K562 (cell line): ENCODE measurements at regions not wholly inside any gene's neighbourhood (a gene's known extent, or its start where the extent isn't known, plus 50 kb on each side); places are given as distances from the start of the nearest gene placed in this dataset.

Experiments used
- ATAC-seq: fragments of 200-7000 bp; cut with Tn5 transposase; 3 replicates; pipeline ENCODE4 v1.9.1; 2020; ENCODE audit warnings: moderate library complexity
- BruUV-seq: library from RNA; stranded (reverse); fragments of 400-500 nt; replicated peaks from 2 replicates; lab custom pipeline; 2021; lab: Mats Ljungman, UMichigan
- CTCF ChIA-PET: fragments of 300-600 bp; formaldehyde crosslinking; extraction: SDS; loops from one replicate; lab custom pipeline; 2021; ENCODE audit warnings: low intra/inter-chr PET ratio; lab: Yijun Ruan, JAX
- POLR2A ChIA-PET: fragments of 300-600, 350-650 bp; sonication (Branson Sonifier 250); formaldehyde crosslinking; extraction: SDS; loops from one replicate; lab custom pipeline; 2021; ENCODE audit warnings: antibody characterized with exemption, inconsistent platforms; lab: Yijun Ruan, JAX
- DNase-seq, 4 experiments: peaks; one replicate each; pipeline versions ENCODE4 v3.0.0 to v3.0.0-alpha.2; 2011 to 2018; ENCODE audit warnings: low spot score in 3 of 4, mixed read lengths in 3 of 4; ENCODE audit errors: extremely low read depth in 1 of 4
- FAIRE-seq: peaks from 2 replicates; lab custom pipeline; 2011; peaks lifted over from hg19 to GRCh38; lab: Jason Lieb, UNC
- H2AFZ ChIP-seq: 2 replicates; pipeline ENCODE4 v1.6.0; 2011; ENCODE audit warnings: low read depth, low read length, control low read depth, inconsistent platforms
- H3K27ac ChIP-seq: fragments of 200-600 bp; 3 replicates; pipeline ENCODE4 v1.8.0; 2011; ENCODE audit warnings: low read depth, mild to moderate bottlenecking, control low read depth, inconsistent platforms, low read length, moderate library complexity, mixed read lengths; ENCODE audit errors: extremely low read depth
- H3K27me3 ChIP-seq, 2 experiments: fragments of 300-600 bp in 1 of 2; 2 replicates in 1 of 2; 3 replicates in 1 of 2; pipeline versions ENCODE4 v1.6.0 to v1.8.0; 2011; ENCODE audit warnings: inconsistent platforms in 2 of 2, low read length in 2 of 2, mild to moderate bottlenecking in 1 of 2, mixed read lengths in 1 of 2, moderate library complexity in 1 of 2; ENCODE audit not compliant: control insufficient read depth in 2 of 2, insufficient read depth in 2 of 2
- H3K36me3 ChIP-seq: fragments of 300-600 bp; 3 replicates; pipeline ENCODE4 v1.8.0; 2011; ENCODE audit warnings: mild to moderate bottlenecking, low read length, inconsistent platforms; ENCODE audit not compliant: control insufficient read depth, insufficient read depth
- H3K4me1 ChIP-seq, 2 experiments: fragments of 200-600 bp in 1 of 2; replicated peaks in 1 of 2; 2 replicates in 1 of 2; 3 replicates in 1 of 2; pipeline versions ENCODE4 v1.5.1 to v1.8.0; 2011; ENCODE audit warnings: inconsistent platforms in 2 of 2, low read length in 2 of 2, mild to moderate bottlenecking in 1 of 2, mixed read lengths in 1 of 2, moderate library complexity in 1 of 2; ENCODE audit not compliant: control insufficient read depth in 2 of 2, insufficient read depth in 2 of 2
- H3K4me2 ChIP-seq: 2 replicates; pipeline ENCODE4 v1.6.1; 2011; ENCODE audit warnings: low read length, control low read depth, inconsistent platforms, mixed read lengths; ENCODE audit not compliant: insufficient read depth
- H3K4me3 ChIP-seq: fragments of 200-600 bp; sonication (generic), shearing (Covaris generic); 2 replicates; pipeline ENCODE4 v1.5.1; 2016; ENCODE audit warnings: control low read depth, inconsistent platforms
- H3K79me2 ChIP-seq: fragments of 200-600 bp; 3 replicates; pipeline ENCODE4 v1.8.0; 2011; ENCODE audit warnings: low read length, inconsistent platforms; ENCODE audit not compliant: control insufficient read depth, insufficient read depth
- H3K9ac ChIP-seq, 2 experiments: 2 replicates each; pipeline versions ENCODE4 v1.6.0 to v1.6.1; 2011; ENCODE audit warnings: low read depth in 2 of 2, low read length in 2 of 2, control low read depth in 1 of 2, inconsistent platforms in 1 of 2, mild to moderate bottlenecking in 1 of 2, mixed read lengths in 1 of 2; ENCODE audit not compliant: insufficient read depth in 1 of 2
- H3K9me1 ChIP-seq: one replicate; pipeline ENCODE4 v1.6.0; 2011; ENCODE audit warnings: inconsistent platforms, mild to moderate bottlenecking, low read length, moderate library complexity; ENCODE audit not compliant: control insufficient read depth, insufficient read depth
- H3K9me3 ChIP-seq: replicated peaks from 2 replicates; pipeline ENCODE4 v1.5.1; 2011; ENCODE audit warnings: low read depth, low read length, inconsistent platforms; ENCODE audit not compliant: control insufficient read depth, insufficient read depth
- H4K20me1 ChIP-seq: replicated peaks from 2 replicates; pipeline ENCODE4 v1.6.1; 2011; ENCODE audit warnings: low read length, inconsistent platforms, mixed read lengths; ENCODE audit not compliant: control insufficient read depth, insufficient read depth
- BACH1 ChIP-seq: fragments of 200-800 bp; sonication (Bioruptor generic); IDR thresholded peaks from 2 replicates; pipeline ENCODE4 v1.6.1; 2016; ENCODE audit warnings: missing genetic modification characterization, missing compliant biosample characterization
- ELF1 ChIP-seq: fragments of 200-800 bp; sonication (Bioruptor generic); IDR thresholded peaks from 2 replicates; pipeline ENCODE4 v1.6.1; 2016; ENCODE audit warnings: missing genetic modification characterization, missing compliant biosample characterization
- FOXK2 ChIP-seq, 2 experiments: fragments of 450-650 bp; IDR thresholded peaks in 1 of 2; conservative IDR thresholded peaks in 1 of 2; 2 replicates each; pipeline ENCODE4 v1.6.1; 2016; ENCODE audit warnings: low read depth in 2 of 2, mild to moderate bottlenecking in 1 of 2
- KAT8 ChIP-seq: fragments of 450-650 bp; IDR thresholded peaks from 2 replicates; pipeline ENCODE4 v1.6.1; 2016; ENCODE audit warnings: low read depth, mild to moderate bottlenecking
- NCOA6 ChIP-seq: fragments of 450-650 bp; IDR thresholded peaks from 2 replicates; pipeline ENCODE4 v1.6.1; 2017; ENCODE audit warnings: mild to moderate bottlenecking
- ZC3H11A ChIP-seq: IDR thresholded peaks from 2 replicates; pipeline ENCODE4 v1.6.1; 2012; ENCODE audit warnings: low read depth, low read length, improper control_type of control experiment
- ZNF143 ChIP-seq: sonication (generic); formaldehyde crosslinking; IDR thresholded peaks from 2 replicates; pipeline ENCODE4 v1.9.0; 2022; ENCODE audit warnings: mild to moderate bottlenecking, missing genetic modification reagents
- ZNF77 ChIP-seq: fragments of 250-450 bp; sonication (Bioruptor Pico); IDR thresholded peaks from 2 replicates; pipeline ENCODE4 v1.5.0; 2020
- WGBS: fragments of 100-300 bp; shearing (Covaris generic); methylation state at CpG from one replicate; pipeline ENCODE4 v1.1.6; 2016; ENCODE audit warnings: low coverage, mixed read lengths; ENCODE audit not compliant: insufficient coverage; ENCODE audit errors: missing lambda C conversion rate; 5-methylcytosine and 5-hydroxymethylcytosine counted together
- in situ Hi-C: fragments of 300-500 bp; cut with MboI; formaldehyde crosslinking; loops from 4 replicates; pipeline ENCODE4 v1.15.0; 2018; ENCODE audit warnings: inconsistent platforms, mixed read lengths
- intact Hi-C: fragments of 100-400 bp; cut with micrococcal nuclease; formaldehyde crosslinking; loops from 2 replicates; pipeline ENCODE4 v1.14.2; 2022
- TF ChIP-seq, protein P1 (sequence below): fragments of 450-650 bp; IDR thresholded peaks from 2 replicates; pipeline ENCODE4 v1.6.1; 2018; ENCODE audit not compliant: partially characterized antibody
- TF ChIP-seq, protein P2 (sequence below), 2 experiments: fragments of 450-650 bp in 1 of 2; sonication (generic) in 1 of 2; formaldehyde crosslinking in 1 of 2; IDR thresholded peaks; 2 replicates each; pipeline versions ENCODE4 v1.7.1 to v1.9.0; 2016 to 2022; ENCODE audit warnings: inconsistent platforms in 1 of 2, mild to moderate bottlenecking in 1 of 2, missing genetic modification reagents in 1 of 2

DNA sequence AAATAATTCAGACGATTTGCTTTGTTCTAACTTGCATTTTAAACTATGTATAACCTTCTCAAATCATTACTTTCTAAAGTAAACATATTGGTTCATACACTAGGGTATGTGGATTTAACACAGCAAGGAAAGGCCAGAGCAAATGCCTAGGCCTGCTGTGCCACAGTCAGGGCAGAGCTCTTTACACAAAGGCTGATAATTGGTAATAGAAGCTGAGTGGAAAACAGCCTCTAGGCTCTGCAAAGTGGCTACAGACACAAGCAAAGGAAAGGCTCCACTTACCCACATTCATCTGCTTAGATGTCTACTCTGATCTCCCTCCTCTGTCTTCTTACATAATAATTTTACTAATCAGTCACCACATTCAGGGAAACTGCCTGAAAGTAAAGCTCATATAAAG lies 382.9 kb downstream of the OLFM4 start (continued):
- TF ChIP-seq ELF1 (tag) (no peak), KAT8 (no peak), ZC3H11A (no peak), ZNF77 (CRISPR knock-in tag) (no peak), FOXK2 (conservative IDR thresholded peaks at IDR 0.05 in 1 of 2, IDR thresholded peaks at IDR 0.05 in 1 of 2; ENCODE audit: low read depth in 2 of 2) (no peak), NCOA6 (no peak), ZNF143 (CRISPR knock-in tag) (no peak)
- TF ChIP-seq, protein P1, sequence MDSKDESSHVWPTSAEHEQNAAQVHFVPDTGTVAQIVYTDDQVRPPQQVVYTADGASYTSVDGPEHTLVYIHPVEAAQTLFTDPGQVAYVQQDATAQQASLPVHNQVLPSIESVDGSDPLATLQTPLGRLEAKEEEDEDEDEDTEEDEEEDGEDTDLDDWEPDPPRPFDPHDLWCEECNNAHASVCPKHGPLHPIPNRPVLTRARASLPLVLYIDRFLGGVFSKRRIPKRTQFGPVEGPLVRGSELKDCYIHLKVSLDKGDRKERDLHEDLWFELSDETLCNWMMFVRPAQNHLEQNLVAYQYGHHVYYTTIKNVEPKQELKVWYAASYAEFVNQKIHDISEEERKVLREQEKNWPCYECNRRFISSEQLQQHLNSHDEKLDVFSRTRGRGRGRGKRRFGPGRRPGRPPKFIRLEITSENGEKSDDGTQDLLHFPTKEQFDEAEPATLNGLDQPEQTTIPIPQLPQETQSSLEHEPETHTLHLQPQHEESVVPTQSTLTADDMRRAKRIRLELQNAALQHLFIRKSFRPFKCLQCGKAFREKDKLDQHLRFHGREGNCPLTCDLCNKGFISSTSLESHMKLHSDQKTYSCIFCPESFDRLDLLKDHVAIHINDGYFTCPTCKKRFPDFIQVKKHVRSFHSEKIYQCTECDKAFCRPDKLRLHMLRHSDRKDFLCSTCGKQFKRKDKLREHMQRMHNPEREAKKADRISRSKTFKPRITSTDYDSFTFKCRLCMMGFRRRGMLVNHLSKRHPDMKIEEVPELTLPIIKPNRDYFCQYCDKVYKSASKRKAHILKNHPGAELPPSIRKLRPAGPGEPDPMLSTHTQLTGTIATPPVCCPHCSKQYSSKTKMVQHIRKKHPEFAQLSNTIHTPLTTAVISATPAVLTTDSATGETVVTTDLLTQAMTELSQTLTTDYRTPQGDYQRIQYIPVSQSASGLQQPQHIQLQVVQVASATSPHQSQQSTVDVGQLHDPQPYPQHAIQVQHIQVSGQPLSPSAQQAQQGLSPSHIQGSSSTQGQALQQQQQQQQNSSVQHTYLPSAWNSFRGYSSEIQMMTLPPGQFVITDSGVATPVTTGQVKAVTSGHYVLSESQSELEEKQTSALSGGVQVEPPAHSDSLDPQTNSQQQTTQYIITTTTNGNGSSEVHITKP = no peak
- TF ChIP-seq, all 486 proteins: peak for 0

- no peak for DNase-seq
- H3K79me2 ChIP-seq = no peaks in the 10 kb centered on the region
- no peaks in the 10 kb centered on the region for H4K20me1 ChIP-seq
- H3K4me2 ChIP-seq = no peak overlapping the region
- POLR2A ChIA-PET = no interaction called here
- H3K36me3 ChIP-seq = no peaks in the 10 kb centered on the region
- intact Hi-C loops = no loop called here
- WGBS = 0% methylated on average over 2 of the region's 2 CpGs
- no peak overlapping the region for H2AFZ ChIP-seq
- CTCF ChIA-PET = no interaction called here
- H3K9me3 ChIP-seq = no peaks in the 10 kb centered on the region; the same call in 1 of the 2 replicates
- no peaks in the 10 kb centered on the region for H3K9me1 ChIP-seq
- ATAC-seq = no peak
- no peak overlapping the region for H3K9ac ChIP-seq
- no peak overlapping the region for H3K4me3 ChIP-seq
- no TSS peak for BruUV-seq
- no peaks in the 10 kb centered on the region for H3K27me3 ChIP-seq
- no peak for FAIRE-seq
- in situ Hi-C loops = no loop called here
- no peak overlapping the region for H3K27ac ChIP-seq
- H3K4me1 ChIP-seq = no peaks in the 10 kb centered on the region
- no peak for TF ChIP-seq BACH1
- TF ChIP-seq, protein P2, sequence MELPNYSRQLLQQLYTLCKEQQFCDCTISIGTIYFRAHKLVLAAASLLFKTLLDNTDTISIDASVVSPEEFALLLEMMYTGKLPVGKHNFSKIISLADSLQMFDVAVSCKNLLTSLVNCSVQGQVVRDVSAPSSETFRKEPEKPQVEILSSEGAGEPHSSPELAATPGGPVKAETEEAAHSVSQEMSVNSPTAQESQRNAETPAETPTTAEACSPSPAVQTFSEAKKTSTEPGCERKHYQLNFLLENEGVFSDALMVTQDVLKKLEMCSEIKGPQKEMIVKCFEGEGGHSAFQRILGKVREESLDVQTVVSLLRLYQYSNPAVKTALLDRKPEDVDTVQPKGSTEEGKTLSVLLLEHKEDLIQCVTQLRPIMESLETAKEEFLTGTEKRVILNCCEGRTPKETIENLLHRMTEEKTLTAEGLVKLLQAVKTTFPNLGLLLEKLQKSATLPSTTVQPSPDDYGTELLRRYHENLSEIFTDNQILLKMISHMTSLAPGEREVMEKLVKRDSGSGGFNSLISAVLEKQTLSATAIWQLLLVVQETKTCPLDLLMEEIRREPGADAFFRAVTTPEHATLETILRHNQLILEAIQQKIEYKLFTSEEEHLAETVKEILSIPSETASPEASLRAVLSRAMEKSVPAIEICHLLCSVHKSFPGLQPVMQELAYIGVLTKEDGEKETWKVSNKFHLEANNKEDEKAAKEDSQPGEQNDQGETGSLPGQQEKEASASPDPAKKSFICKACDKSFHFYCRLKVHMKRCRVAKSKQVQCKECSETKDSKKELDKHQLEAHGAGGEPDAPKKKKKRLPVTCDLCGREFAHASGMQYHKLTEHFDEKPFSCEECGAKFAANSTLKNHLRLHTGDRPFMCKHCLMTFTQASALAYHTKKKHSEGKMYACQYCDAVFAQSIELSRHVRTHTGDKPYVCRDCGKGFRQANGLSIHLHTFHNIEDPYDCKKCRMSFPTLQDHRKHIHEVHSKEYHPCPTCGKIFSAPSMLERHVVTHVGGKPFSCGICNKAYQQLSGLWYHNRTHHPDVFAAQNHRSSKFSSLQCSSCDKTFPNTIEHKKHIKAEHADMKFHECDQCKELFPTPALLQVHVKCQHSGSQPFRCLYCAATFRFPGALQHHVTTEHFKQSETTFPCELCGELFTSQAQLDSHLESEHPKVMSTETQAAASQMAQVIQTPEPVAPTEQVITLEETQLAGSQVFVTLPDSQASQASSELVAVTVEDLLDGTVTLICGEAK (IDR thresholded peaks at IDR 0.05) = no peak
- TF ChIP-seq, protein P2 (CRISPR knock-in tag; IDR thresholded peaks at IDR 0.05) = no peak
Measured at GRCh38 chr13:53415135-53415534, 386.5 kb downstream of the OLFM4 start.
